A172 (cell line): ENCODE measurements at regions not wholly inside any gene's neighbourhood (a gene's known extent, or its start where the extent isn't known, plus 50 kb on each side); places are given as distances from the start of the nearest gene placed in this dataset.
A peak's percentile ranks its signal among the peaks of the same experiment; 100 is the strongest.

Experiments
- DNase-seq: peaks from one replicate; pipeline ENCODE4 v3.0.0-alpha.2; 2015; ENCODE audit warnings: low spot score

DNA sequence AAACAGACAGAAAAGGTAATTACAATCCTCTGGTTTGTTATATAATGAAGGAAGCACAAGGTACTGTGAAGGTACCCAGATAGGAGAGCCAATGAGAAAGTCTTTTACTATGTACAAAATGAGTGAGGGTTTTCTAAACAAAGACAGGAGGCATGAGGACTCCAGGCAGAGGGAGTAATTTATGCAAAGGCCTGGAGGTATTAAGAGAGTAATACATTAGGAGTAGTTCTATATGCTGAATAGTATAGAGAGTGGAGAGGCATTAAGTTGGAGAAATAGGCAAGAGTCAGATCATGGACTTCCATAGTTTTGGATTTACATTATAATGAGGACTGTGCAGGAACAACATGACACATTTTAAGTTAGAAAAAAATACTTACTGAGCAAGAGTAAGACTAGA is 216.0 kb downstream of the SCG2 start:
- no peak for DNase-seq

DNA sequence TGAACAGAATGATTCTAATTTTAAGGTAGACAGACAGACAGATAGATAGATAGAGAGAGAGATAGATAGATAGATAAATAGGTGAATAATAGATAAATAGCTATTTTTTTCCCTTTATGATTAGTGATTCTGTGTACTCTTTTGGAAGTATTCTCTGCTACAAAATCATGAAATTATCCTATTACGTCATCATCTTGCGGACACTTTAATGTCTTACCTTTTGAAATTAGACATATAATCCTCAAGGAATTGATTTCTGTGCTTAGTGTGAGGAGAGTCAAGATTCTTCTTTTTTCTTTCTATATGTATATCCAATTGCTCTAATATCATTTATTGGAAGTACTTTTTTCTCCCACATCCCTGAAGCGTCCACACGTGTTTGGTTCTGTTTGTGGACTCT is 215.2 kb downstream of the SCG2 start:
- DNase-seq: no peak

DNA sequence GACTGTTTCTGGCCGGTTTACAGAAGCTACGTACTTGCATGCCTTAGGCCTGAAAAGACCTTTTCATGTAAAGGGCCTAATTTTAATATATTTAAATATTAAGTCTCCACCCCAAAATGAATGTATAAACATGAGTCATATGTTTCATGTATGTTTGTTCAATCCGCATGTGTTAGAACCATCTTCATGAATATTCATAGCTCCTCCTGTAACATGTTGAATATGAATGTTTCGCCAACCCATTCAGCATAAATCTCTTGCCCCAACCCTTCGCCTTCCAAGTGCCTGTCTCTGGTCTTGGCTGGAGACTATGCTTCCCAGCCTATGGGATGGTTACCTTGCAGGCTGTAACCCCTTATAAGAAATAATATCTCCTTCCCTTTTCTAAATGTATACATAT is 212.5 kb downstream of the SCG2 start:
- no peak for DNase-seq

DNA sequence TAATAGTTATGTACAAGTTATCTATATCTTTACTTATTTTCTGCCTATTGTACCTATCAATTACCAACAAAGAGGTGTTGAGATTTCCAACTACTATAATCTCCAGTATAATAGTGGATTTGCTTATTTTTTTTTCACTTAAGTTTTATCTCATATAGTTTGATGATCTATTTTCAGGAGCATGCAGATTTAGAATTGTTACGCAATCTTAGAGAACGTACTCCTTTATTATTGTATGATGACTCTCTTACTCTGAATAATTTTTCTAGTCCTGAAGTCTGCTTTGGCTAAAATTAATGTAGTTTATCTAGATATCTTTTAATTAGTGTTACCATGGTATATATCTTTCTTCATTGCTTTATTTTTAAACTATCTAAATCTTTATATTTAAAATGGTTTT is 205.2 kb downstream of the SCG2 start:
- no peak for DNase-seq

DNA sequence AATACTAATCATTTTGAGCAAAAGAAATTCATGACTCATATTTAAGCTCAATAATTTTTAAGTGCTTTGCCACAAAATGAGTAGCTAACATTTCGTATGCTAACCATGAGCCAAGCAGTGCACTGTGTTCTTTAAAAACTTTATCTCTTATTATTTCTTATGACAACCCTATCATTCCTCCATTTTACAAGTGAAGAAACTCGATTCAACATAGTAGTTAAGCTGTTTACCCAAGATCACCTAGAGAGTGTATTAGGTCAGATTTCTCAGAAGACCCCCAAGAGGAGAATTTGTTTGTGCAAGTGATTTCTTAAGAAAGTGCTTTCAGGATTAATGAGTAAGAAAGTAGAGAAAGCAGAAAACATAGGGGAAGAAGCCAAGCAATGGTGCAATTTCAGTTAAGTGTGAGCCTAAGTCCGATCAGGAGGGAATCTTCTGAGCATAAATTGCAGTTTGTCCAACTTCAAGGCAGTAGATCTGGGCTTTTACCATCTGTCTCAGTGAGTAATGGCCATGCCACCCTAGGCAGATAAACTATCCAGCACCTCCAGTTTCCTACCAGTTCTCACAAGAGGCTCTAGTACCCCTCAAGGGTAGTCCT is 202.7 kb downstream of the SCG2 start:
- no peak for DNase-seq

DNA sequence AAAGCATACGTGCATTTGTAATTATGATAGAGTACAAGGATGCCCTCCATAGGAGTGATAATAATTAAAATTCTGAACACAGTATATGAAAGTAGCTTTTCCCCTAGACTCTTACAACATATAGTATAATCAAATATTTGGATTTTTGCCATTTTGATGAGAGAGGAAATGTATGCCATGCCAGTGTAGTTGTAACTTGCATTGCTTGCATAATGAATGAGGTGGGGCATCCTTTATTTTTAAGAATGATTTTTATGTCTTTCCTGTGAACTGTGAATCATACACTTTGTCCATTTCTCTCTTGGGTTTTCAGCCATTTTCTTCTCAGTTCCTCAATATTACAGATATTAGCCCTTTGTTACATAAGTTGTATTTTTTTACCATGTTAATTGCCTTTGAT is 197.5 kb downstream of the SCG2 start:
- DNase-seq: no peak

DNA sequence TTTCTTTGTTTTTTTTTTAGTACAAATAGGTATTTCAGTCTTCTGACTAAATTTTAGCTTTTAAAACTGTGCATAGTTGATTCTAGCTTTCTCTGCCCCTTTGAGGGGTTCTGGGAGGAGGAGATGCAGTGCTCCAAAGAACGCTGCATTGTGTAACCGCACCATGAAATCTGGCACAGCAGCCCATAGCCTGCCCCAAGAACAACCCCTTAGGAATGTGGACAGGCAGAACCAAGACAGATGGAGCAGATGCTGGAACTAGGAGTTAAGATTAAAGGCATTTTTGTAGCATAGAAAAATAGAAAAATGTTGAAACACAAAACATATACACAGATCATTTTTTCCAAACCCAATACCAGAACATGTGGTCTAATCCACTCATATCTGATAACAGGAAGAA is 187.5 kb downstream of the SCG2 start:
- no peak for DNase-seq

DNA sequence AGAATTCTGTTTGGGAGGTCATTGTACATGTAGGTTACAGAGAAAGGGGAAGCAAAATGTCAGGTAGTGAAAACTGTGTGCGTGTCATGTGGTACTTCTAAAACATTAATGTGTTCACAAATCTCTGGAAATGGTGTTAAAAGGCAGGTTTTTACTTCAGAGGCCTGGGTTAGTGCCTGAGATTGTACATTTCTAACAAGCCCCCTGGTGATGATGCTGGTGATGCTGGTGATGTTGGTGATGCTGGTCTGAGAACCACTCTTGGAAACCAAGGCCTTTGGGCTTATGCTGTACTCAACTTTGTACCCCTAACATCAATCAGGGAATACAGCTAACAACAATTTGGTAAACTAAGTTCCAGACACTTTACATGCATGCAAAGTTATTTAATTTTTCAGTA is 187.1 kb downstream of the SCG2 start:
- no peak for DNase-seq

DNA sequence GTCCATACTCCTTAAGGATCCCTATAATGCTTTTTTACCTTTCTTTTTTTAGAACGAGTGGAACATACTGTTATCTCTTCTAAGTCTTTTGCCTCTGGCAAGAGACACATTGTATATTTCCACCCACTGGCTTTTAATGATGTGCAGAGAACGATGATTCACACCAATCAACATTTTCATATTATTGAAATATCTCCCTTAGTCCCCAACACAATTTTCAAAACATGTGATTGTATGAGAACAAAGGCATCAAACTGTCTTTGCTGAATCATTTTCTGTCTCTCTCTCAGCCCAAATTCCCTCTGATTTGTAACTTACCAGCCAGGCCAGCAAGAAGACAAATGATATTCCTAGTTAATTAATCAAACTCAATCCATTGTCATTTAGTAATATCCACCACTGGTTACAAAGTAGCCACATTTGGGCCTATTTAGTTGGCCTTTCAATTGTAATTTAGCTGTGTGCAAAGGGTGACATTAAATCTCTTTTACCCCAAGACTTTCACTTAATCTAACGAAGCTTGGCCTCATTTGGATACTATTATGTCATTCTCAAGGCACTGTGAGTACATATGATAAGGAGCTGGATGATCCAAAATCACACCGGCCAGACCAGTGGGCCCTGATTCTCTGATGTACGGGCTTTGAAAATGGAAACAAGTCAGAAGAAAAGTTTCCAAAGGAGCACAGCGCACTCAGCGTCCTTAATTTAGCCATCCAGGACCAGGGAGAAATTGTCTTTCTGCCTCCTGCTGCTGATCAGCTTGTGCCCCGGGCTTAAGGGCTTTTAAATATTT is 185.1 kb downstream of the SCG2 start:
- DNase-seq: peak; percentile 2

DNA sequence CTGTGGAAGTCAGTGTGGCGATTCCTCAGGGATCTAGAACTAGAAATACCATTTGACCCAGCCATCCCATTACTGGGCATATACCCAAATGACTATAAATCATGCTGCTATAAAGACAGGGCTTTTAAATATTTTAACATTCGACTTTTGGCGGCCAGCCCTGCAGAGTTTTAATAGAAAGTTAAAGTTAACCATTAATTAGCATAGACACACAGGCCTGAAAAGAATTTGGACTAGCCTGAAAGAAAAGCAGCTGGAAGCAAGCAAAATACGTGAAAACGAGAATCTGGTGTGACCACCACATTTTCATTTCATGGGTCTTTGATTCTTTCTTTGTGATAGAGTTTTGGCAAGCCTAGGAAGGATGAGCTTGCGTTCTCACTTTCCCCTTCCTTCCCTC is 184.0 kb downstream of the SCG2 start:
- DNase-seq: peak; percentile 32

DNA sequence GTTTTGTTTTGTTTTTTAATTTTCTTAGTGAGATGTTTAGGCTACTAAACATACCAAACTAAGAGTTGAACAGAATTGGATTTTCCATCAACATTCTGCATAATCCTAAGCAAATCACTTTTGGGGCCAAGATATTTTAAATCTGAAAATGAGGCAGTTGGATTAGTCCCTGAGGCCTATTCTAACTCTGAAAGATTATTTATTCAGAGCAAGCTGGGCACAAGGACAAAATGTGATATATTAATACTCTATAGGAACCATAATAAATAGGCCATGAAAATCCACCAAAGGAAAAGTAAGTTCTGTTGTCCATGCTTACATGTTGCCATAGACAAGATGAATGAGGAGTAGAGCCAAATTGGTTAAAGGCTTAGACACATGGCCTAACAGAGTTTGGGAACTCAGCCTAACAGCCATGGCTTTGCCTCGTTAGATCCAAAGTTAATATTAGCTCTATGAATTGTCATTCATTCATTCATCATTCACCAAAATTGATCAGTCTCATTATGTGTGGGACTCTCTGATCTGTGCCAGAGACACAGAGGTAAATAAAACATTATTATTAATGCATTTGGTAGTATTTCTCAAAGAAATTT is 183.5 kb downstream of the SCG2 start:
- DNase-seq: no peak

DNA sequence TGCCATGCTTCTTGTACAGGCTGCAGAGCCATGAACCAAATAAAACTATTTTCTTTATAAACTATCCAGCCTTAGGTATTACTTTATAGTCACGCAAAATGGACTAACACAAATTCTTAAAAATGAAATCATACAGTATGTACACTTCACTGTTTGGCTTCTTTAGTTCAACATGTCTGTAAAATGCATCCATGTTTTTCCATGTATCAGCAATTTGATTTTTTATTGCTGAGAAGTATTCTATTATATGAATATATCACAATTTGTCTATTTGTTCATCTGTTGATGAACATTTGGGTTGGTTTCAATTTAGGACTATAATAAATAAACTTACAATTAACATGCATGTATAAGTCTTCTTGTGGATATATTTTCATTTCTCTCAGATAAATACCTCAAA is 182.1 kb downstream of the SCG2 start:
- no peak for DNase-seq

DNA sequence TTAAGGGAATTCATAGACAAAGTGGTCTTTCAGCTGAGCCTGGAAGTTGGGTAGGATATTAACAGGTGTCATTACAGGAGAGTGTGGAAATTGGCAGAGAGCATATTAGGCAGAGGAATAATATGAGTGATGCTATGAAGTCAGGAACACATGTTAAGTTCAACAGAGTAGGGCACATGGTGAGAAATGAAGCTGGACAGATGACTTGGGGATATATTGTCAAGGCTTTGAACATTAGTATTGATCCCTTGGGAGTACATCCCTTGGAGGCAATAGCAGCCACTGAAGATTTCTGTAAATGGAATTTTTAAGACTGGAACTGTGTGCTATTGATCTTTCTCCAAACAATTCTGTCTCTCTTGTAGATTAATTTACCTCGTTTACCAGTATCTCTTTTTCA is 170.7 kb downstream of the SCG2 start:
- no peak for DNase-seq

DNA sequence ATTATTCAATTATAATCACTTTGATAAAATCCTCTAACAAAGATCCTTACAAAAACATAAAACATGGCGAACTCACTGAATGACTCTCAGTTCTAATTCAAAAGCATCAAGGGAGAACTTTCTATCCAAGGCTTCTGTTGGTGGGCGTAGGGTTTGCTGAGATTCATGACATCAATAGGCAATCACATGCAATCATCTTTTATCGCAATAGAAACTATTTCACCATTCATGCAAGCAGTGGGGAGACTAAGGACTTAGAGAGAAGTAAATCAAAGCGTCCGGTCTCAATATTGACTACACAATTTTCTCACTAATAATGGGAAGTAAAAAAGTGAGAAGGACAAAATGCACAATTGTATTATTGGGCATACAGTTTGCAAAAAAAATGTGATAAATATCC is 168.7 kb downstream of the SCG2 start:
- DNase-seq: no peak

DNA sequence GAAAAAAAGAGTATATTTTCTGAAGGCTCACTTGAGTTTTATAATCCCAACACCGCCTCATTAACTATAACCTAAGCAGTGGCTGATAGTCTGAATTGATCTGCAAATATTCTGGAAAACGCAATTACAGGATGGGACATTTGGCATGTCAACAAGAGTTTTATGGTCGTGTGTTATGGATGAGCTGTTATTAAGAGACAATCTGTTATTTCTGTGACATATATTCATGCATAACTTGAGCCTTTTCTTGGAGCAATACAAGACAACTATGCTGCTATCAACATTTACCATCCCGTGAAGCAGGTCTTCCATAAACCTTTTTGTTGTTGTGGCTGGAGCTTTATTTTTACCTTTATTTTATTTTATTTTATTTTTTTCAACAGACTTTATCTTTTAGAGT is 164.4 kb downstream of the SCG2 start:
- no peak for DNase-seq

DNA sequence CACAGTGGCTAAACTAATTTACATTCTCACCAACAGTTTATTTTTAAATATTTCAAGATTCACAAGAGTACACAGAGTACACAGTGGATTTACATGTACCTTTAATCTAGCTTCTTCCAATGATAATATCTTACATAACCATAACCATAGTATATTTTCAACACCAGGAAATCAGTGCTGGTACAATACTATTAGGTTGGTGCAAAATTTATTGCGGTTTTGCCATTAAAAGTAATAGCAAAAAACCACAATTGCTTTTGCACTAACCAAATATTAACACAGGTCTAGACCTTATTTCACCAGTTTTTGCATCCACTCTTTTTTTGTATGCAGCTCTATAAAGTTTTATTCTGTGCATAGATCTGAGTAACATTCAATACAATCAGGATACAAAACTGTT is 163.0 kb downstream of the SCG2 start:
- no peak for DNase-seq

DNA sequence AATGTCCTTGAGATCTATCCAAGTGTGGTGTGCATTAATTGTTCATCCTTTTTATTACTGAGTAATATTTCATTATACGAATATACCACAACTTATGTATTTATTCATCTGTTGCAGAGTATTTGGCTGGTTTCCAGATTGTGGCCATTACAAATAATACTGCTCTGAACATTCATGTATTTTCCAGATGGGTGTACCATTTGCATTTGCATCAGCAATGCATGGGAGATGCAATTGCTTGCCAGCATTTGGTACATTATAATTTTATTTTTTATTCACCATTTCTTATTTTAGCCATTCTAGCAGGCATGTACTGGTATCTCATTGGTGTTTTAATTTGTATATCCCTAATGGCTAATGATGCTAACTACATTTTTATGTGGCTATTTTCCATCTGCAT is 162.4 kb downstream of the SCG2 start:
- DNase-seq: no peak

DNA sequence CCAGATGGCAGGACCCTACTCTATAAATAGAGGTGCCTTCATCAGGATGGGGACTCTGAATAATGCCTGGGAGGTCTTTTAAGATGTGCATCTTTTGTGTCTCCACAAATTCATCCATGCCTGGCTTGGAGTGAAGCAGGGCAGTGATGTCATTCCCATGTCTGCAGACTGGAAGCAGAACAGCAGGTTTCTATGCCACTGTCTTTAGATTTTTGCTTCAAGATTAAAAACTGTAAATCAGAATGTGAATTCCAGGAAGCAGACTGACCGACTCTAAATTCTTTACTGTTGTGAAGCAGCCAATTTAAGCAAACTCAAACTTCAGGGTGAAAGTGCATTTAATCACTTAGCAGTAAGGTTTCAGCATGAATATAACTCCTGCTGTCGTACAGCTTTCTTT is 159.3 kb downstream of the SCG2 start:
- DNase-seq: peak; percentile 13

DNA sequence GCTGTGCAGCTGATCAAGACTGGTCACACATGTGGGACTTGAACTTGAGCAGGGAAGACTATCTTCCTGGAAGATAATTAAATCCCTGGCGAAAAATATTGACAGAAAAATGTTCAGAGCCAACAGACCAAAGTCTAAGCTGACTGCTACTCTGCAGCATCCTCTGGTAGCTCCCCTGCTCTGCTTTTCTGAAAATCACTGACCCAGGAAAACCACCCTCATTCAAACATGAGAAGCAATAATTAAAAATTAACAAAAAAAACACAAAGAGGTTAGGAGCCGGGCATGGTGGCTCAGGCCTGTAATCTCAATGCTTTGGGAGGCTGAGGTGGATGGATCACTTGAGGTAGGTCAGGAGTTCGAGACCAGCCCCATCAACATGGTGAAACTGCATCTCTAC is 151.9 kb downstream of the SCG2 start:
- DNase-seq: no peak

DNA sequence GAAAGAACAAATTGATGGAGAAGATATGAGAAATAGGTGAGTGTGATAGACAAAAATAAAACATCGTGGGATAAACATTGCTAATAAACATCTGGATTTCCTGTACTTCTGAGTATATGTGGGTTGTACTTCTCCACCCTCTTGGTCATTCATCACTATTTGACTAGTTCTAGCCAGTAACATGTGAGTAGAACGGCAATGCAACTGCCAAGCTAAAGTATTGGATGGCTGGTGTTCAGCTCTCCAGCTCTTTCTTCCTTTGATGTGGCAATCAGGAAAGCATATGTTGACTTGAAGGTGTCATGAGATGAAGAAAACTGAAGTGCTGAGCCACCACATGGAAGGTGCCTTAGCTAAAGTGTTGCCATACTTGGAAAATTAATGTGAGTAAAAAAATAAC is 144.9 kb downstream of the SCG2 start:
- no peak for DNase-seq

DNA sequence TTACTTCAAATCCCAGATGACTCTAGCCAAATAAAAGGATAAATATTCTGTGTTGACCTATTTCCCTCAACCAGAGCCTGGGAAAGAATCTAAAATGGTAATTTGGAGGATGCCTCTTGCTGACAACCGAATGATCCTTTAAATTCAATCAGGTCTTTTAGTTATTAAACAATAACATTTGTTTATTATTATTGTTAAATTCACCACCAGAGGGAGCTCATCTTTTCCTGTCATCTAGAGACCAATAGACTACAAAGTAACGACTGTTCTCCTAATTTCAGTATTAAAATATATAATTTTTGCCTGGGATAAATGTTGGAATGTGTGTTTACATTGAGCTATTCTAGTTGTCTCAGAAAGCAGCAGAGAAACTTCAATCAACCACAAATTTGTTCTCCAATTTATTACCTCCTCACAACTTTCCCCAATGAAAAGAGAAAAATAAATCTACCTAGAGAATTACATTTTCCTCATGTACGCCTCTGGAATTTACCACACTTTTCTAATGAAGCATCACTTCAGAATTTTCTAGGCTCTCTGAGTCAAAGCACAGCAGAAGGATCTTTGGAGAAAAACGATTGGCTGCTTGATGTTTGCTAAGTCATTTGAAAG is 142.7 kb downstream of the SCG2 start:
- peak; percentile 33 for DNase-seq

DNA sequence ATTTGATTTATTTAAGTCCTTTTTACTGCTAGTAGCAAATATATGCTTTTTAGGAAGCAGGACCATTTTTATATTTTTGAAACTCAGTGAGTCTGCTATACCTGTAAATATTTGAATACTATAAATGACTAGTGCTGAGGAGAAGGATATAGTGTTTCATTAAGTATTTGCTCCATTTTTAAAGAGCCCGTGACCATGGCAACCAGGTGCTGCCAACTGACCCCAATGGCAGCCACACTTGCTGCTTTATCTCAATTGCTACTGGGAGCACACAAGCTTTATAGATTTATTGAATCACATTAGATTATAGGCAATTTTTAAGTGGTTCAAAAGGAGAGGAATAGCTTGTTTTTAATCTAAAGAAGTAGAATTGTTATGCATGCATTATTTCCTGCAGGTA is 142.0 kb downstream of the SCG2 start:
- DNase-seq: no peak

DNA sequence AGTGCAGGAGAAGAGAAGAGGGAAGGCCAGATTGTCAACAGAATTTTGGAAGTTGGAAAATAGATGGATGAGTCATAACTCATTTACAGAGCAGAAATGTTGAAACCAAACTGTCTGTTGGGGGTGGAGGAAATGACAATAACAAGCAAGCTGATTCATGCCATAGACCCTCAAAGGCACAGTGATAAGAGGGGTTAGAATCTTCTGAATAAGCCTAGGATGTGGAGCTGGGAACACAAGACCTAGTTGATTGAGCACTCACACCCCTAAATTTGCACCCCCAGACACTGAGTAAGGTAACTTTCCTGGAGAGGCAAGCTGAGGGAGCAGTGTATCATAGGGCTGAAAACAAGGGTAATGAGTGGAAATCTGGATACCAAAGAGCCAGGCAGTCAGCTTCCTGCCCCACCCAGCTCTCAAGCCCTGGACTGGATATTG is 141.4 kb downstream of the SCG2 start:
- DNase-seq: peak; percentile 60
